GM06990 (cell line): ENCODE measurements at regions not wholly inside any gene's neighbourhood (a gene's known extent, or its start where the extent isn't known, plus 50 kb on each side); places are given as distances from the start of the nearest gene placed in this dataset.
"Not testable (repeated sequence)": the region's sequence is repeated elsewhere in the genome, so short reads cannot be mapped to it uniquely, and the experiment has no call there.

Source experiments
- DNase-seq: peaks from one replicate; pipeline ENCODE4 v3.0.0-alpha.2; 2011; ENCODE audit not compliant: insufficient read length; ENCODE audit errors: extremely low read depth
- H3K27me3 ChIP-seq: replicated peaks from 2 replicates; pipeline ENCODE4 v1.6.0; 2011; ENCODE audit warnings: low read length; ENCODE audit not compliant: control insufficient read depth, insufficient read depth
- H3K36me3 ChIP-seq: 2 replicates; pipeline ENCODE4 v1.5.1; 2011; ENCODE audit warnings: low read length; ENCODE audit not compliant: control insufficient read depth, insufficient read depth
- H3K4me3 ChIP-seq: replicated peaks from 2 replicates; pipeline ENCODE4 v1.5.1; 2011; ENCODE audit warnings: low read depth, mild to moderate bottlenecking, control low read depth, low read length
- TF ChIP-seq, protein P1 (sequence below): IDR thresholded peaks from 2 replicates; pipeline ENCODE4 v1.5.1; 2011; ENCODE audit warnings: low read length, control low read depth, mild to moderate bottlenecking, inconsistent platforms; ENCODE audit not compliant: insufficient read depth, poor library complexity, severe bottlenecking

DNA sequence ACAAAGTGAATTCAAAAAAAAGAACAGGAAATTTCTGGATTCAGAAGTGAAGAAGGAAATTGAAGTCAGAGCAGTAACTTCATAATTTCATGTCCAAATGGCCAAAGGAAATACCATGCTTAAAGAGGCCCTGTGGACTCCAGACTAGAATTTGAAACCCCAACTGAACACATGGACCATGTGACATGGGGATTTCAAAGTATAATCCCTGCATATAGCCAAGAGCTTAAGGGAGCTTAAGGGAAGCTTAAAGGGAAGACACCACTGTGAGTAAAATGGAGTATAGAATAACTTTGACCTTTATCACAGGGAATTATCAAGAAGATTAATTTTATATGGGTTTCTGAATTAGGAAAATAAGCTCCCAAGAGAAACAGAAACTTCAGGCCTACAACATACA, 241.8 kb upstream of the POGK start:
- Histone ChIP-seq H3K36me3 (no peaks in the 10 kb centered on the region), H3K27me3 (no peaks in the 10 kb centered on the region), H3K4me3 (no peak overlapping the region)
- no peak for DNase-seq
- TF ChIP-seq, protein P1, sequence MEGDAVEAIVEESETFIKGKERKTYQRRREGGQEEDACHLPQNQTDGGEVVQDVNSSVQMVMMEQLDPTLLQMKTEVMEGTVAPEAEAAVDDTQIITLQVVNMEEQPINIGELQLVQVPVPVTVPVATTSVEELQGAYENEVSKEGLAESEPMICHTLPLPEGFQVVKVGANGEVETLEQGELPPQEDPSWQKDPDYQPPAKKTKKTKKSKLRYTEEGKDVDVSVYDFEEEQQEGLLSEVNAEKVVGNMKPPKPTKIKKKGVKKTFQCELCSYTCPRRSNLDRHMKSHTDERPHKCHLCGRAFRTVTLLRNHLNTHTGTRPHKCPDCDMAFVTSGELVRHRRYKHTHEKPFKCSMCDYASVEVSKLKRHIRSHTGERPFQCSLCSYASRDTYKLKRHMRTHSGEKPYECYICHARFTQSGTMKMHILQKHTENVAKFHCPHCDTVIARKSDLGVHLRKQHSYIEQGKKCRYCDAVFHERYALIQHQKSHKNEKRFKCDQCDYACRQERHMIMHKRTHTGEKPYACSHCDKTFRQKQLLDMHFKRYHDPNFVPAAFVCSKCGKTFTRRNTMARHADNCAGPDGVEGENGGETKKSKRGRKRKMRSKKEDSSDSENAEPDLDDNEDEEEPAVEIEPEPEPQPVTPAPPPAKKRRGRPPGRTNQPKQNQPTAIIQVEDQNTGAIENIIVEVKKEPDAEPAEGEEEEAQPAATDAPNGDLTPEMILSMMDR, result no peak

DNA sequence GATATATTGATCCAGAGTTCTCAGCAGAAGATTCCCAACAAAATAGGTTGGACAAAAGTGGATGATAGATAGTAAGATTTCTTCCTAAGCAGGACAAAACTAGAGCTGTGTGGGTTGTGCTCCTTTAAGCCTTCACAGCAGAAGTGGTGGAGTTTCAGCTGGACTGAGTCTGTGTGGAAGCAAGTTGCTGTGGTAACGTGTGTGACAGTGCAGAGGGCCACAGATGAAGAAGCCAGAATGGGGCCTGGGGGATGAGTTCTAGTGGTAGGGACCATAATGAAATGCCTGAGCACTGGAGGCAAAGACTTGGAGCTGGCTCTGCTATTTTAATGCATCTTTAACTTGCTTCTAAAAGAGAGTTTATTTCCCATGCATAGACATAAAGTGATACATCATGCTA, 238.7 kb upstream of the POGK start:
- DNase-seq, result no peak
- TF ChIP-seq, protein P1, result no peak
- Histone ChIP-seq H3K36me3 (no peaks in the 10 kb centered on the region), H3K4me3 (no peak overlapping the region), H3K27me3 (no peaks in the 10 kb centered on the region)

- no peaks in the 10 kb centered on the region for H3K36me3 ChIP-seq
- DNase-seq, result no peak
- TF ChIP-seq, protein P1, result no peak
- H3K4me3 ChIP-seq, result no peak overlapping the region
- no peaks in the 10 kb centered on the region for H3K27me3 ChIP-seq
Measured at GRCh38 chr1:166601650-166602278, 237.5 kb upstream of the POGK start.

DNA sequence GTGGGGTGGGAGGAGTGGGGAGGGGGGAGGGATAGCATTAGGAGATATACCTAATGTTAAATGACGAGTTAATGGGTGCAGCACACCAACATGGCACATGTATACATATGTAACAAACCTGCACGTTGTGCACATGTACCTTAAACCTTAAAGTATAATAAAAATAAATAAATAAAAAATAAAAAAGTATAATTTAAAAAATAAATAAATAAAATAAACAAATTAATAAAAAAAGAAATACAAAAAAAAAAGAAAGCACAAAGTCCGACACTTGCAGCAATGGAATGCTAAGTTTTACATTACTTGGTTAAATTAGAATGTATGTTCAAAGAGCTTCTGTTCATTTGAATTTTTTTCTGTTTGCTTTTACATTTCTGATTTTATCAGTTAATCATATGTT, 236.5 kb upstream of the POGK start:
- not testable (repeated sequence) for H3K4me3 ChIP-seq, H3K27me3 ChIP-seq, H3K36me3 ChIP-seq, DNase-seq

- no peak for DNase-seq
- TF ChIP-seq, protein P1, result no peak
- H3K36me3 ChIP-seq, result no peaks in the 10 kb centered on the region
- H3K4me3 ChIP-seq, result no peak overlapping the region
- H3K27me3 ChIP-seq, result no peaks in the 10 kb centered on the region
Measured at GRCh38 chr1:166603296-166603695, 236.0 kb upstream of the POGK start.

DNA sequence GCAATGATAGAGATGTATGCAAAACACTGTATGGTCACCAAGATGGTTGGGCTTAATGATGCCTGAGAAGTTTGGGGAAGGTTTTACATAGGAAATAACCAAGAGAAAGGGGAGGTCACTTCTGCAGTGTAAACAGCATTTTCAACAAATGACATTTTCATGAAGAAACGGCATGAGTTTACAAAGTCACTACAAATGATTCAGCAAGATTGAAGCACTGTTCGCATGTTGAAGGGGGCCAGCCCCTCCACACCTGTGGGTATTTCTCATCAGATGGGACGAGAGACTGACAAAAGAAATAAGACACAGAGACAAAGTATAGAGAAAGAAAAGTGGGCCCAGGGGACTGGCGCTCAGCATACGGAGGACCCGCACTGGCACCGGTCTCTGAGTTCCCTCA, 234.1 kb upstream of the POGK start:
- TF ChIP-seq, protein P1, result no peak

More for the DNA sequence above, 234.1 kb upstream of the POGK start:
- H3K36me3 ChIP-seq, result no peaks in the 10 kb centered on the region
- DNase-seq, result no peak
- no peak overlapping the region for H3K4me3 ChIP-seq
- H3K27me3 ChIP-seq, result no peaks in the 10 kb centered on the region
